GM23338 (cell line): ENCODE measurements at regions not wholly inside any gene's neighbourhood (a gene's known extent, or its start where the extent isn't known, plus 50 kb on each side); places are given as distances from the start of the nearest gene placed in this dataset.

Experiments used
- CREB1 ChIP-seq: fragments of 250-450 bp; sonication (Bioruptor Pico); IDR thresholded peaks from 2 replicates; pipeline ENCODE4 v1.5.0; 2020; ENCODE audit warnings: low read depth, mild to moderate bottlenecking, moderate library complexity
- EZH2 ChIP-seq: fragments of 200-600 bp; sonication (generic); IDR thresholded peaks from one replicate; pipeline ENCODE4 v1.8.0; 2017; ENCODE audit warnings: antibody characterized with exemption, mild to moderate bottlenecking, low read depth; ENCODE audit not compliant: unreplicated experiment
- EZH2phosphoT487 ChIP-seq: fragments of 200-600 bp; sonication (generic); IDR thresholded peaks from one replicate; pipeline ENCODE4 v1.8.1; 2018; ENCODE audit warnings: antibody characterized with exemption; ENCODE audit not compliant: unreplicated experiment
- JUNB ChIP-seq: IDR thresholded peaks from one replicate; pipeline ENCODE4 v1.6.1; 2016; ENCODE audit warnings: antibody characterized with exemption; ENCODE audit not compliant: unreplicated experiment
- POLR2AphosphoS5 ChIP-seq: IDR thresholded peaks from 2 replicates; pipeline ENCODE4 v1.6.1; 2016; ENCODE audit warnings: antibody characterized with exemption, low read depth
- STAT1 ChIP-seq: IDR thresholded peaks from one replicate; pipeline ENCODE4 v1.6.1; 2016; ENCODE audit warnings: antibody characterized with exemption; ENCODE audit not compliant: unreplicated experiment
- ZNF331 ChIP-seq: fragments of 250-450 bp; sonication (Bioruptor Pico); IDR thresholded peaks from 2 replicates; pipeline ENCODE4 v1.5.0; 2020; ENCODE audit warnings: low read depth, mild to moderate bottlenecking, moderate library complexity
- TF ChIP-seq, protein P1 (sequence below), 2 experiments: fragments of 200-600 bp in 1 of 2; sonication (generic) in 1 of 2; conservative IDR thresholded peaks; 2 replicates each; pipeline versions ENCODE4 v1.5.1 to v1.6.1; 2016 to 2017; ENCODE audit warnings: antibody characterized with exemption in 2 of 2, low read depth in 2 of 2, mild to moderate bottlenecking in 2 of 2, moderate library complexity in 1 of 2
- TF ChIP-seq, protein P2 (sequence below): IDR thresholded peaks from one replicate; pipeline ENCODE4 v1.6.1; 2018; ENCODE audit warnings: antibody characterized with exemption; ENCODE audit not compliant: unreplicated experiment

DNA sequence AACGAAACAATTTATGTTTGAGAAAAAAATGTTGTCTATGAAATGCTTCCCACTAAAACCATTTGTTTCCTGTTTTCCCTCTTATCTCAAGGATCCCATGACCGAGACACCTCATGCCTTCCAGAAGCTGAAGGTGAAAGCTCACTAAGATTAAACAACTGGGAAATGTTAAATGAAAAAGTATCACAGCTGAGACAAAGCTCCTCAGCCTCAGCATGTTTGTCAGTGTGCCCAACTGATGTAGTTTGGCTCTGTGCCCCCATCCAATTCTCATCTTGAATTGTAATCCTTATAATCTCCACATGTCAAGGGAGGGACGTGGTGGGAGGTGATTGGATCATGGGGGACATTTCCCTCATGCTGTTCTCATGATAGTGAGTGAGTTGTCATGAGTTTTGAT, 327.3 kb downstream of the HTR7 start:
- TF ChIP-seq, protein P1, sequence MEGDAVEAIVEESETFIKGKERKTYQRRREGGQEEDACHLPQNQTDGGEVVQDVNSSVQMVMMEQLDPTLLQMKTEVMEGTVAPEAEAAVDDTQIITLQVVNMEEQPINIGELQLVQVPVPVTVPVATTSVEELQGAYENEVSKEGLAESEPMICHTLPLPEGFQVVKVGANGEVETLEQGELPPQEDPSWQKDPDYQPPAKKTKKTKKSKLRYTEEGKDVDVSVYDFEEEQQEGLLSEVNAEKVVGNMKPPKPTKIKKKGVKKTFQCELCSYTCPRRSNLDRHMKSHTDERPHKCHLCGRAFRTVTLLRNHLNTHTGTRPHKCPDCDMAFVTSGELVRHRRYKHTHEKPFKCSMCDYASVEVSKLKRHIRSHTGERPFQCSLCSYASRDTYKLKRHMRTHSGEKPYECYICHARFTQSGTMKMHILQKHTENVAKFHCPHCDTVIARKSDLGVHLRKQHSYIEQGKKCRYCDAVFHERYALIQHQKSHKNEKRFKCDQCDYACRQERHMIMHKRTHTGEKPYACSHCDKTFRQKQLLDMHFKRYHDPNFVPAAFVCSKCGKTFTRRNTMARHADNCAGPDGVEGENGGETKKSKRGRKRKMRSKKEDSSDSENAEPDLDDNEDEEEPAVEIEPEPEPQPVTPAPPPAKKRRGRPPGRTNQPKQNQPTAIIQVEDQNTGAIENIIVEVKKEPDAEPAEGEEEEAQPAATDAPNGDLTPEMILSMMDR (conservative IDR thresholded peaks at IDR 0.05; ENCODE audit: low read depth in 2 of 2), result no peak
- no peak for TF ChIP-seq EZH2
- TF ChIP-seq POLR2AphosphoS5, result no peak
- TF ChIP-seq JUNB, result no peak
- TF ChIP-seq CREB1 (CRISPR knock-in tag), result no peak
- TF ChIP-seq, protein P2, sequence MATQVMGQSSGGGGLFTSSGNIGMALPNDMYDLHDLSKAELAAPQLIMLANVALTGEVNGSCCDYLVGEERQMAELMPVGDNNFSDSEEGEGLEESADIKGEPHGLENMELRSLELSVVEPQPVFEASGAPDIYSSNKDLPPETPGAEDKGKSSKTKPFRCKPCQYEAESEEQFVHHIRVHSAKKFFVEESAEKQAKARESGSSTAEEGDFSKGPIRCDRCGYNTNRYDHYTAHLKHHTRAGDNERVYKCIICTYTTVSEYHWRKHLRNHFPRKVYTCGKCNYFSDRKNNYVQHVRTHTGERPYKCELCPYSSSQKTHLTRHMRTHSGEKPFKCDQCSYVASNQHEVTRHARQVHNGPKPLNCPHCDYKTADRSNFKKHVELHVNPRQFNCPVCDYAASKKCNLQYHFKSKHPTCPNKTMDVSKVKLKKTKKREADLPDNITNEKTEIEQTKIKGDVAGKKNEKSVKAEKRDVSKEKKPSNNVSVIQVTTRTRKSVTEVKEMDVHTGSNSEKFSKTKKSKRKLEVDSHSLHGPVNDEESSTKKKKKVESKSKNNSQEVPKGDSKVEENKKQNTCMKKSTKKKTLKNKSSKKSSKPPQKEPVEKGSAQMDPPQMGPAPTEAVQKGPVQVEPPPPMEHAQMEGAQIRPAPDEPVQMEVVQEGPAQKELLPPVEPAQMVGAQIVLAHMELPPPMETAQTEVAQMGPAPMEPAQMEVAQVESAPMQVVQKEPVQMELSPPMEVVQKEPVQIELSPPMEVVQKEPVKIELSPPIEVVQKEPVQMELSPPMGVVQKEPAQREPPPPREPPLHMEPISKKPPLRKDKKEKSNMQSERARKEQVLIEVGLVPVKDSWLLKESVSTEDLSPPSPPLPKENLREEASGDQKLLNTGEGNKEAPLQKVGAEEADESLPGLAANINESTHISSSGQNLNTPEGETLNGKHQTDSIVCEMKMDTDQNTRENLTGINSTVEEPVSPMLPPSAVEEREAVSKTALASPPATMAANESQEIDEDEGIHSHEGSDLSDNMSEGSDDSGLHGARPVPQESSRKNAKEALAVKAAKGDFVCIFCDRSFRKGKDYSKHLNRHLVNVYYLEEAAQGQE, result no peak
- no peak for TF ChIP-seq EZH2phosphoT487
- no peak for TF ChIP-seq STAT1
- no peak for TF ChIP-seq ZNF331 (CRISPR knock-in tag)
